ENCODE measurements at regions not wholly inside any gene's neighbourhood (a gene's known extent, or its start where the extent isn't known, plus 50 kb on each side); places are given as distances from the start of the nearest gene placed in this dataset.

DNA sequence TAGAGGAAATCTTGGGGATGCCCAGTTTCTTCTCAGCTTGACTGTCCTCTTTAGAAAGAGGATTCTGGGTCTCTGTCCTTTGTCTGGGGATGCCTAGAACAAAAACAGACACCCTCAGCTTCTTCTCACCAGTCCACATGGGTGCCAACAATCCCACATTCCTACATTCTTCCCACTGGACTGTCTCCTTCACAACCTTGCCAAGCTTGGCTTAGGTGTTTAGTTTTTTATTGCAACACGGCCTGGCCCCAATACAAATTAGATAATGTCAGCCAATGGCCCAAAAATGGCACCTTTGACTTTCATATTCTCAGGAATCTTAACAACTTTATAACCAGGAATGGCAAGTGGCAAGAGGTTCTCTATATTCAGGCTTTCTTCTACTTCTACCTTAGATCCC, 273.0 kb downstream of the RNF152 start:
- Mint-ChIP-seq H3K27me3 (ENCODE audit: low read depth) (no peaks in the 10 kb centered on the region), H3K9me3 (peaks cover 18% of the 10 kb centered on the region), H3K4me3 (no peak overlapping the region), H3K36me3 (ENCODE audit: low read depth) (no peaks in the 10 kb centered on the region), H3K4me1 (no peaks in the 10 kb centered on the region), H3K27ac (no peak overlapping the region)
- TF ChIP-seq, protein P1, sequence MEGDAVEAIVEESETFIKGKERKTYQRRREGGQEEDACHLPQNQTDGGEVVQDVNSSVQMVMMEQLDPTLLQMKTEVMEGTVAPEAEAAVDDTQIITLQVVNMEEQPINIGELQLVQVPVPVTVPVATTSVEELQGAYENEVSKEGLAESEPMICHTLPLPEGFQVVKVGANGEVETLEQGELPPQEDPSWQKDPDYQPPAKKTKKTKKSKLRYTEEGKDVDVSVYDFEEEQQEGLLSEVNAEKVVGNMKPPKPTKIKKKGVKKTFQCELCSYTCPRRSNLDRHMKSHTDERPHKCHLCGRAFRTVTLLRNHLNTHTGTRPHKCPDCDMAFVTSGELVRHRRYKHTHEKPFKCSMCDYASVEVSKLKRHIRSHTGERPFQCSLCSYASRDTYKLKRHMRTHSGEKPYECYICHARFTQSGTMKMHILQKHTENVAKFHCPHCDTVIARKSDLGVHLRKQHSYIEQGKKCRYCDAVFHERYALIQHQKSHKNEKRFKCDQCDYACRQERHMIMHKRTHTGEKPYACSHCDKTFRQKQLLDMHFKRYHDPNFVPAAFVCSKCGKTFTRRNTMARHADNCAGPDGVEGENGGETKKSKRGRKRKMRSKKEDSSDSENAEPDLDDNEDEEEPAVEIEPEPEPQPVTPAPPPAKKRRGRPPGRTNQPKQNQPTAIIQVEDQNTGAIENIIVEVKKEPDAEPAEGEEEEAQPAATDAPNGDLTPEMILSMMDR (IDR thresholded peaks at IDR 0.05; ENCODE audit: unreplicated experiment in 3 of 3): no peak

DNA sequence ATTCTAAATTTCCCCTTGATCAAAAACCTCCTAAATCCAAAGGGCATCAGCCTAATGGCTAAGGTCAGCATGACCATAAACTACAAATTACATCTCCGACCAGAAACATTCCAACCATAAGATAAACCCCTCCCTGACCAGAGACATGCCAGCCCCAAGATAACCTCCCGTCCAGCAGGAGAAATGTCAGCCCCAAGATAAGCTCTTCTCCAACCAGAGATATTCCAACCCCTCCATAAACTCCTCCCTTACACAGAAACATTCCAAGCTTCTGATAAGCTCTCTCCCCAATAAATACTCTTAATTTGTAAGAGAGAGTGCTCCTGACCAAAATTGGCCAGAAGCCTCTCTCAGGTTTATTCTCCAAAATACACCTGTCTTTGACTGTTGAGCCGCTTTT, 274.0 kb downstream of the RNF152 start:
- Mint-ChIP-seq H3K9me3 (peaks cover 15% of the 10 kb centered on the region), H3K4me3 (no peak overlapping the region)
- TF ChIP-seq, protein P1 (IDR thresholded peaks at IDR 0.05; ENCODE audit: unreplicated experiment in 3 of 3): no peak

DNA sequence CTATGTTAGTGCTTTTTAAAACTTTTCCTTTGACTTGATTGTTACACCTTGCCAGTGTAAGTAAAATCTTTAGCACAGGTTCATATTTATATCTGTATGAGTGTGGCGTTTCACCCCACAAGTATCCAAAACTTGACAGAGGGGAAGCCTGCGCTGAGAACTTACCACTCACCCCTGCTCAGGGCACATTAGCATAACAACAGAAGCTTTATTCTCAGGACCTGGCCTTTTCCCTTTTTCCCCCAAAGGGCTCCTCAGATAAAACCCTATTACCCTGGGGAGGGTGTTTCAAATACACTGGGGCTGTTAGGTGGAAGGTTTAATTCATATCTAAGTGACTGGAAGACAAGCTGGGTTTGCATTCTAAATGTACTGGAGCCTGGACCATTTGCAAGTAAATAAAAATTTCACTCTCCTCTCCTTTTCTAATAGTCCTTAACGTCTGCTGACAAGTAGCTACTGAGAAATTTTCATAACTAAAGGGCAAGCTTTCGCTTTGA, 276.6 kb downstream of the RNF152 start:
- H3K36me3 Mint-ChIP-seq (ENCODE audit: low read depth): no peaks in the 10 kb centered on the region
- H3K9me3 Mint-ChIP-seq: peaks cover 9% of the 10 kb centered on the region
- H3K4me3 Mint-ChIP-seq: no peak overlapping the region
- TF ChIP-seq, protein P1 (IDR thresholded peaks at IDR 0.05; ENCODE audit: unreplicated experiment in 3 of 3): no peak
- H3K4me1 Mint-ChIP-seq: no peaks in the 10 kb centered on the region
- H3K27ac Mint-ChIP-seq: no peak overlapping the region
- H3K27me3 Mint-ChIP-seq (ENCODE audit: low read depth): peaks cover 4% of the 10 kb centered on the region

More for the DNA sequence above, 274.0 kb downstream of the RNF152 start:
- Mint-ChIP-seq H3K4me1 (no peaks in the 10 kb centered on the region), H3K27ac (no peak overlapping the region), H3K27me3 (ENCODE audit: low read depth) (no peaks in the 10 kb centered on the region), H3K36me3 (ENCODE audit: low read depth) (no peaks in the 10 kb centered on the region)

DNA sequence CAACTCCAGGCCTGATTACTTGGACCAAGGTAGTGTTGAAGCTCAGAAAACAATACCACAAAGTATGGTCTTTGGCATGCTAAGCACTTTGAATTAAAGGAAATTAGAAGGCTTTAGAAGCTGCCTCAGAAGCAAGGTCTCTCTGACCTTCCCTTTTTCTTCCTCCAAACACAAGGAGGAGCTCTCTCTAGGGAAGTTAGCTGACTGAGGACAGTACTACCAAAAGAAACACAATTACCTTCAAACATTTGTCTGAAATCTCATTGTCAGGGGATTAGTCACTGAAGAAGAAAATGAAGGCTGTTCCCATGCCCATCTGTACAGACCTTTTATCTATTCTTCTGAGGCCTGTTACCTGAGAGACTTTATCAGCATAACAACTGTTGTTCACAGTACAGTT, 279.3 kb downstream of the CDH20 start:
- Mint-ChIP-seq H3K27ac (no peak overlapping the region), H3K9me3 (peaks cover 14% of the 10 kb centered on the region), H3K4me3 (no peak overlapping the region), H3K27me3 (ENCODE audit: low read depth) (peaks cover 8% of the 10 kb centered on the region), H3K36me3 (ENCODE audit: low read depth) (no peaks in the 10 kb centered on the region), H3K4me1 (peaks cover 9% of the 10 kb centered on the region)
- TF ChIP-seq, protein P1 (IDR thresholded peaks at IDR 0.05; ENCODE audit: unreplicated experiment in 3 of 3): no peak

DNA sequence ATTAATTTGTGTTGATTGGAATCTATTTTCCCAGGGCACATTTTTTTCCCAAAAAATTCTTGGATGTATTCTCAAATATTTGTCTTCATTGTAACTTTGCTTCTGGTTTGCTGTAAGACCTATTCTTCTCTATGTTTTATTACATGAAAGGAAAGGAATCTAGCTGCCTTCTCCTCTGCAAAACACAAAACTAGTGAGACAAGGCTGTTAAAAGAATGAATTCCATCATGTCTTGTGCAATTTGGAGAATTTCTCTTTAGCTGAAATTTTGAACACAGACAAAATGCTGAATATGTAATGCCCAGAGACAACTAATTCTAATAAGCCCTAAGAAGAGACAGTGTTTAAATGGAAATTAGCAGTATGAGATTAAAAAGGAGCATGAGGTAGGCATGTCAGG, 275.9 kb downstream of the CDH20 start:
- TF ChIP-seq, protein P1 (IDR thresholded peaks at IDR 0.05; ENCODE audit: unreplicated experiment in 3 of 3): no peak
- Mint-ChIP-seq H3K4me3 (no peak overlapping the region), H3K9me3 (peaks cover 14% of the 10 kb centered on the region), H3K36me3 (ENCODE audit: low read depth) (no peaks in the 10 kb centered on the region), H3K4me1 (peaks cover 36% of the 10 kb centered on the region), H3K27ac (no peak overlapping the region), H3K27me3 (ENCODE audit: low read depth) (peaks cover 14% of the 10 kb centered on the region)

DNA sequence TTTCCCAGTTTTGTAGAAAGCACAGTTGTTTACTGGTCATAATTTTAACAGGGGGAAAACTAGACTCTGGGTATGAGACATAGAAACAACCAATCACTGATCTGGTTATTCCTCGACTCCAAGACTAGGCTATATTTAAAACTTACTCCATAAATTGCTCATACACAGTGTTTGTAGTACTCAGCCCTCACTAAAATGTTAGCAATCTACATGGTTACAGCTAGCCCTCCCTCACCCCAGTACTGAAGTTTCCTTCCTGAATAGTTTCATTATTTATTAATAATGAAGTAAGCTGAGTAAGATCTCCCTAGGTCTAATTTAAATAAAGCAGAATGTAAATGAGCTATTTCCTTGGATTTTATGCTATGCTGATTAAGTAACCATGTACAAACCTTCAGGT, 275.1 kb downstream of the CDH20 start:
- H3K9me3 Mint-ChIP-seq: peaks cover 12% of the 10 kb centered on the region
- peak overlapping the region in 2 of 3 experiments; percentile 92 to 93 for H3K27ac Mint-ChIP-seq
- TF ChIP-seq, protein P1 (IDR thresholded peaks at IDR 0.05; ENCODE audit: unreplicated experiment in 3 of 3): no peak
- no peak overlapping the region for H3K4me3 Mint-ChIP-seq
- H3K36me3 Mint-ChIP-seq (ENCODE audit: low read depth): no peaks in the 10 kb centered on the region
- H3K27me3 Mint-ChIP-seq (ENCODE audit: low read depth): peaks cover 14% of the 10 kb centered on the region
- H3K4me1 Mint-ChIP-seq: peaks cover 36% of the 10 kb centered on the region
